CD14-positive monocyte (primary cell): ENCODE measurements at regions not wholly inside any gene's neighbourhood (a gene's known extent, or its start where the extent isn't known, plus 50 kb on each side); places are given as distances from the start of the nearest gene placed in this dataset.
A peak's percentile ranks its signal among the peaks of the same experiment; 100 is the strongest.

Experiments
- DNase-seq, 3 donors: peaks; one replicate each; pipeline ENCODE4 v3.0.0-alpha.2; 2011 to 2022
- H2AFZ ChIP-seq: 2 replicates; pipeline ENCODE4 v1.6.0; 2012; ENCODE audit warnings: mild to moderate bottlenecking, low read depth, low read length, inconsistent platforms; ENCODE audit not compliant: insufficient read depth, poor library complexity, severe bottlenecking
- H3K27ac ChIP-seq, 2 donors: 1 replicate in 1 of 2; 2 replicates in 1 of 2; pipeline ENCODE4 v1.5.1; 2012 to 2013; ENCODE audit warnings: low read length in 2 of 2, control low read depth in 1 of 2, inconsistent platforms in 1 of 2, low read depth in 1 of 2, mild to moderate bottlenecking in 1 of 2
- H3K27me3 ChIP-seq, 2 donors: one replicate each; pipeline versions ENCODE4 v1.6.0 to v1.6.1; 2011 to 2013; ENCODE audit warnings: low read length in 2 of 2; ENCODE audit not compliant: control insufficient read depth in 2 of 2, insufficient read depth in 2 of 2
- H3K36me3 ChIP-seq, 2 donors: replicated peaks in 1 of 2; 1 replicate in 1 of 2; 2 replicates in 1 of 2; pipeline versions ENCODE4 v1.5.1 to v1.6.1; 2012 to 2013; ENCODE audit warnings: low read length in 2 of 2, control low read depth in 1 of 2, inconsistent platforms in 1 of 2, mild to moderate bottlenecking in 1 of 2; ENCODE audit not compliant: insufficient read depth in 2 of 2, control insufficient read depth in 1 of 2
- H3K4me1 ChIP-seq, 2 donors: 1 replicate in 1 of 2; 2 replicates in 1 of 2; pipeline versions ENCODE4 v1.5.1 to v1.6.1; 2012 to 2013; ENCODE audit warnings: low read length in 2 of 2, control low read depth in 1 of 2, inconsistent platforms in 1 of 2, mild to moderate bottlenecking in 1 of 2, moderate library complexity in 1 of 2; ENCODE audit not compliant: insufficient read depth in 2 of 2, control insufficient read depth in 1 of 2
- H3K4me2 ChIP-seq: replicated peaks from 2 replicates; pipeline ENCODE3; 2012; ENCODE audit warnings: low read length, moderate library complexity, mild to moderate bottlenecking; ENCODE audit not compliant: poor library complexity, severe bottlenecking; ENCODE audit errors: extremely low read depth
- H3K4me3 ChIP-seq, 3 experiments: fragments of 200-600 bp in 1 of 3; sonication (generic) in 1 of 3; replicated peaks in 1 of 3; 1 replicate in 2 of 3; 2 replicates in 1 of 3; pipeline ENCODE4 v1.5.1; 2011 to 2013; ENCODE audit warnings: low read length in 3 of 3, mild to moderate bottlenecking in 3 of 3, control low read depth in 2 of 3, low read depth in 2 of 3, inconsistent platforms in 1 of 3, moderate library complexity in 1 of 3
- H3K79me2 ChIP-seq: 2 replicates; pipeline ENCODE4 v1.6.0; 2012; ENCODE audit warnings: mild to moderate bottlenecking, control low read depth, inconsistent platforms, low read length, moderate library complexity; ENCODE audit not compliant: insufficient read depth
- H3K9ac ChIP-seq: 2 replicates; pipeline ENCODE4 v1.6.0; 2017; ENCODE audit warnings: low read length, mild to moderate bottlenecking; ENCODE audit not compliant: insufficient read depth, poor library complexity, severe bottlenecking
- H3K9me3 ChIP-seq, 2 donors: replicated peaks in 1 of 2; 1 replicate in 1 of 2; 2 replicates in 1 of 2; pipeline versions ENCODE4 v1.5.1 to v1.6.1; 2012 to 2013; ENCODE audit warnings: low read length in 2 of 2, control low read depth in 1 of 2; ENCODE audit not compliant: control insufficient read depth in 1 of 2, insufficient read depth in 1 of 2
- H4K20me1 ChIP-seq: 2 replicates; pipeline ENCODE4 v1.6.0; 2012; ENCODE audit warnings: mild to moderate bottlenecking, low read length, control low read depth, moderate library complexity; ENCODE audit not compliant: insufficient read depth
- H3K27ac Mint-ChIP-seq, 7 donors: one replicate each; pipeline ENCODE4 v1.8.0; 2020; ENCODE audit warnings: mild to moderate bottlenecking in 7 of 7, mixed read lengths in 7 of 7, moderate library complexity in 6 of 7, inconsistent platforms in 2 of 7
- H3K27me3 Mint-ChIP-seq, 3 donors: one replicate each; pipeline ENCODE4 v1.8.0; 2021 to 2022; ENCODE audit warnings: low read depth in 3 of 3, mild to moderate bottlenecking in 3 of 3, mixed read lengths in 3 of 3, moderate library complexity in 3 of 3, inconsistent platforms in 1 of 3
- H3K36me3 Mint-ChIP-seq, 2 donors: one replicate each; pipeline ENCODE4 v1.8.0; 2020; ENCODE audit warnings: mixed read lengths in 2 of 2, inconsistent platforms in 1 of 2, mild to moderate bottlenecking in 1 of 2
- H3K4me1 Mint-ChIP-seq: one replicate; pipeline ENCODE4 v1.8.0; 2020; ENCODE audit warnings: mild to moderate bottlenecking, mixed read lengths
- H3K4me3 Mint-ChIP-seq, 2 donors: one replicate each; pipeline ENCODE4 v1.8.0; 2020; ENCODE audit warnings: mild to moderate bottlenecking in 2 of 2, mixed read lengths in 2 of 2, moderate library complexity in 1 of 2
- H3K9me3 Mint-ChIP-seq, 7 donors: one replicate each; pipeline ENCODE4 v1.8.0; 2020 to 2022; ENCODE audit warnings: mixed read lengths in 7 of 7, mild to moderate bottlenecking in 6 of 7, moderate library complexity in 6 of 7, inconsistent platforms in 2 of 7
- CTCF ChIP-seq: fragments of 200-600 bp; IDR thresholded peaks from one replicate; pipeline ENCODE4 v1.8.0; 2022; ENCODE audit warnings: antibody characterized with exemption, mild to moderate bottlenecking
- WGBS: methylation state at CpG from one replicate; pipeline ENCODE4 v1.1.5; 2013; ENCODE audit warnings: missing lambda C conversion rate; ENCODE audit not compliant: insufficient coverage; 5-methylcytosine and 5-hydroxymethylcytosine counted together
- intact Hi-C, 2 donors: fragments of 100-400 bp; cut with micrococcal nuclease; formaldehyde crosslinking; loops; one replicate each; pipeline versions ENCODE4 v1.15.0 to v1.15.1; 2023

- Histone ChIP-seq H3K9ac (no peak overlapping the region), H2AFZ (no peak overlapping the region), H3K27me3 (no peaks in the 10 kb centered on the region), H3K4me3 (no peak overlapping the region), H3K9me3 (no peaks in the 10 kb centered on the region), H3K4me2 (no peak overlapping the region), H3K79me2 (no peaks in the 10 kb centered on the region), H4K20me1 (no peaks in the 10 kb centered on the region), H3K36me3 (no peaks in the 10 kb centered on the region), H3K27ac (no peak overlapping the region), H3K4me1 (no peaks in the 10 kb centered on the region)
- no peaks in the 10 kb centered on the region for H3K36me3 Mint-ChIP-seq
- peaks cover 0 to 2% (median 0%) of the 10 kb centered on the region in 7 donors for H3K9me3 Mint-ChIP-seq
- peaks cover 0 to 5% (median 2%) of the 10 kb centered on the region in 3 donors for H3K27me3 Mint-ChIP-seq
- H3K4me1 Mint-ChIP-seq, result no peaks in the 10 kb centered on the region
- TF ChIP-seq CTCF, result no peak
- H3K4me3 Mint-ChIP-seq, result no peak overlapping the region
- 100% methylated on average over 3 of the region's 7 CpGs for WGBS
- intact Hi-C loops, result no loop called here
- H3K27ac Mint-ChIP-seq, result no peak overlapping the region
- no peak for DNase-seq
Measured at GRCh38 chr2:12097859-12098258, 351.4 kb downstream of the LPIN1 start.

GRCh38 chr2:12099374-12099773 lies 352.9 kb downstream of the LPIN1 start:
- Histone ChIP-seq H3K4me2 (no peak overlapping the region), H3K27ac (no peak overlapping the region), H3K9me3 (no peaks in the 10 kb centered on the region), H3K27me3 (no peaks in the 10 kb centered on the region), H3K36me3 (no peaks in the 10 kb centered on the region), H3K4me1 (no peaks in the 10 kb centered on the region), H2AFZ (no peak overlapping the region), H3K9ac (no peak overlapping the region), H3K4me3 (no peak overlapping the region), H3K79me2 (no peaks in the 10 kb centered on the region), H4K20me1 (no peaks in the 10 kb centered on the region)
- Mint-ChIP-seq H3K9me3 (peaks cover 0 to 2% (median 0%) of the 10 kb centered on the region in 7 donors), H3K4me1 (no peaks in the 10 kb centered on the region), H3K27me3 (peaks cover 0 to 5% (median 2%) of the 10 kb centered on the region in 3 donors), H3K36me3 (no peaks in the 10 kb centered on the region), H3K27ac (peak overlapping the region in 1 of 7 donors; percentile 0), H3K4me3 (no peak overlapping the region)
- TF ChIP-seq CTCF, result no peak
- 80% methylated on average over 3 of the region's 3 CpGs for WGBS
- intact Hi-C loops, result no loop called here
- DNase-seq, result no peak
